SK-N-SH (cell line): ENCODE measurements at regions not wholly inside any gene's neighbourhood (a gene's known extent, or its start where the extent isn't known, plus 50 kb on each side); places are given as distances from the start of the nearest gene placed in this dataset.

Source experiments
- EP300 ChIP-seq, 2 experiments: IDR thresholded peaks; 2 replicates each; pipeline versions ENCODE4 v1.4.0 to v1.6.1; 2012; ENCODE audit warnings: borderline replicate concordance in 1 of 2, low read depth in 1 of 2, low read length in 1 of 2
- NRF1 ChIP-seq: IDR thresholded peaks from 2 replicates; pipeline ENCODE4 v1.6.1; 2012; ENCODE audit warnings: low read depth, mild to moderate bottlenecking, low read length
- POLR2AphosphoS5 ChIP-seq: IDR thresholded peaks from 2 replicates; pipeline ENCODE4 v1.6.1; 2012; ENCODE audit warnings: low read depth, low read length
- RXRA ChIP-seq: IDR thresholded peaks from 2 replicates; pipeline ENCODE4 v1.4.0; 2012; ENCODE audit warnings: low read depth, mild to moderate bottlenecking, borderline replicate concordance
- SIN3A ChIP-seq: IDR thresholded peaks from 2 replicates; pipeline ENCODE4 v1.6.1; 2012; ENCODE audit warnings: low read depth, mild to moderate bottlenecking, low read length, moderate library complexity, borderline replicate concordance
- TAF1 ChIP-seq: IDR thresholded peaks from 2 replicates; pipeline ENCODE4 v1.6.1; 2012; ENCODE audit warnings: low read depth, mild to moderate bottlenecking, low read length, moderate library complexity, borderline replicate concordance
- USF1 ChIP-seq: IDR thresholded peaks from 2 replicates; pipeline ENCODE4 v1.4.0; 2012; ENCODE audit warnings: low read depth, borderline replicate concordance
- TF ChIP-seq, protein P1 (sequence below): fragments of 200-600 bp; sonication (generic); IDR thresholded peaks from 2 replicates; pipeline ENCODE4 v1.6.1; 2017; ENCODE audit warnings: antibody characterized with exemption, mild to moderate bottlenecking, moderate library complexity
- TF ChIP-seq, protein P2 (sequence below): IDR thresholded peaks from 2 replicates; pipeline ENCODE4 v1.4.0; 2012; ENCODE audit warnings: low read depth

DNA sequence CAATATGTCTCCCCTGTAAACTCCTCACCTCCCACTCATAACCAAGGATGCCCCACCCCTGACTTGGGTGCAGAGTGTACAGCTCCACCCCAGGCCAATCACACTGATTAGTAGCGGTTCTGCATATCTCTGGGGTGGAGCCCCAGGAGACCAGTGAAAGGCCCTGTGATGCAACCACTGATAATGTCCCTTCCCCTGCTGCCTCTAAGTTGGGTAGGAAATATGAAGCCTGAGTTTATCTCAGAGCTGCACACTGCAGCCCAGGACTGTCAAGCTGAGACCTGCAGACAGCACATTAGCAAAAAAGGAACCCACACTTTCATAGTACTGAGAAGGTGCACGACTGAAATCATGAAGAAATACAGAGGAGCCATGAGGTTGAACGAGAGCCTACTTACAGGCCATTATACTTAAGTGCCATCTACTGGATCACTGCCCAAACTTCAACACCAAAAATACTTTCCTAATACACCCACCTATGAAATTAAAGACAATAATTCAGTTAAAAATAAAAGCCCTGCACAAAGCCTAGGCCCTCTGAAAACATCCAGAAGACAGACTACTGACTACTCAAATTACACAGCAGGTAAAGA is 455.4 kb upstream of the LRRTM4 start:
- TF ChIP-seq RXRA (no peak), NRF1 (no peak), TAF1 (no peak), POLR2AphosphoS5 (no peak), SIN3A (no peak), EP300 (IDR thresholded peaks at IDR 0.05; ENCODE audit: borderline replicate concordance in 1 of 2, low read depth in 1 of 2, low read length in 1 of 2) (no peak), USF1 (no peak)
- TF ChIP-seq, protein P1, sequence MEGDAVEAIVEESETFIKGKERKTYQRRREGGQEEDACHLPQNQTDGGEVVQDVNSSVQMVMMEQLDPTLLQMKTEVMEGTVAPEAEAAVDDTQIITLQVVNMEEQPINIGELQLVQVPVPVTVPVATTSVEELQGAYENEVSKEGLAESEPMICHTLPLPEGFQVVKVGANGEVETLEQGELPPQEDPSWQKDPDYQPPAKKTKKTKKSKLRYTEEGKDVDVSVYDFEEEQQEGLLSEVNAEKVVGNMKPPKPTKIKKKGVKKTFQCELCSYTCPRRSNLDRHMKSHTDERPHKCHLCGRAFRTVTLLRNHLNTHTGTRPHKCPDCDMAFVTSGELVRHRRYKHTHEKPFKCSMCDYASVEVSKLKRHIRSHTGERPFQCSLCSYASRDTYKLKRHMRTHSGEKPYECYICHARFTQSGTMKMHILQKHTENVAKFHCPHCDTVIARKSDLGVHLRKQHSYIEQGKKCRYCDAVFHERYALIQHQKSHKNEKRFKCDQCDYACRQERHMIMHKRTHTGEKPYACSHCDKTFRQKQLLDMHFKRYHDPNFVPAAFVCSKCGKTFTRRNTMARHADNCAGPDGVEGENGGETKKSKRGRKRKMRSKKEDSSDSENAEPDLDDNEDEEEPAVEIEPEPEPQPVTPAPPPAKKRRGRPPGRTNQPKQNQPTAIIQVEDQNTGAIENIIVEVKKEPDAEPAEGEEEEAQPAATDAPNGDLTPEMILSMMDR, result no peak
- TF ChIP-seq, protein P2, sequence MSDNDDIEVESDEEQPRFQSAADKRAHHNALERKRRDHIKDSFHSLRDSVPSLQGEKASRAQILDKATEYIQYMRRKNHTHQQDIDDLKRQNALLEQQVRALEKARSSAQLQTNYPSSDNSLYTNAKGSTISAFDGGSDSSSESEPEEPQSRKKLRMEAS, result no peak
